Head of caudate nucleus (tissue), 42 donors: ENCODE measurements at regions not wholly inside any gene's neighbourhood (a gene's known extent, or its start where the extent isn't known, plus 50 kb on each side); places are given as distances from the start of the nearest gene placed in this dataset.

ENCODE experiments used
- DNase-seq, 42 donors: peaks; one replicate each; pipeline versions ENCODE4 v3.0.0 to v3.0.0-alpha.2; 2020 to 2021; ENCODE audit warnings: mixed read lengths in 7 of 42
- intact Hi-C: fragments of 100-400 bp; cut with DNase I; formaldehyde crosslinking; loops from one replicate; pipeline ENCODE4 v1.15.0; 2022

DNA sequence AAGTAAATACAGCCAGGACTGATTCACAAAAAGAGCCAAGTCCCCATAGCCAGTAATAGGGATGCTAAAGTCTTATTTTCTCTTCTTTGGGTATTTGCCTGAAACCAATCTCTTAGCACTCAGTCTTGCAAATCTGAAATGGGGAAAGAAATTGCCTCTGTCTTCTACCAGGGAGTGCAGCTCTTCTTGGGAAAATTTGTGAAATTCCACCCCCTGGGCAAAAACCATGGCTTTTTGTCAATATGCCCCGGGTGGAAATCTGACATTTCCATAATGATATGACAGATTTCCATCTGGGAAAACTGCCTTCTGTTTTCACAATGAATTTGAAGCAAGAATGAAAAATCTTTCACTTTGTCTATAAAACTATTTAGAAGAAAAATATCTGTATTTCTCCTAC is 628.1 kb downstream of the BCL11A start:
- DNase-seq = no peak
- intact Hi-C loops = no loop called here

DNA sequence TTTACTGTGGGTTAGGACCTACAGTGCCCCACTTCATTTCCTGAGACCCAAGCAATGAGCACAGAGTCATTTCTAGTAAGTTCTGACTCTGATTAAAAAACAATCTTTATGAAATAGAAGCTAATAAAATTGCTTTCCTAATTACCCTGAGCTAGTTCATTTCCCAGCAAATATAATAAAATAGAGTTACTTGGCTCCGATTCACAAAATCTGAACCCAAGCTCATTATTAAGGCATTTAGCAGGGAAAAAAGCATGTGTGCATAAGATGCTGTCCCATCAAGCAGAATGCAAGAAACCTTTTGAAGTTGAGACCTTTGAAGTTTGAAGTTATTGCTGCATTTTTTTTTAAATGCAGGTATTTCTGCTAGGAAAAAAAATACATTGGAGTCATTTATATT is 629.1 kb downstream of the BCL11A start:
- intact Hi-C loops = no loop called here
- DNase-seq = no peak

DNA sequence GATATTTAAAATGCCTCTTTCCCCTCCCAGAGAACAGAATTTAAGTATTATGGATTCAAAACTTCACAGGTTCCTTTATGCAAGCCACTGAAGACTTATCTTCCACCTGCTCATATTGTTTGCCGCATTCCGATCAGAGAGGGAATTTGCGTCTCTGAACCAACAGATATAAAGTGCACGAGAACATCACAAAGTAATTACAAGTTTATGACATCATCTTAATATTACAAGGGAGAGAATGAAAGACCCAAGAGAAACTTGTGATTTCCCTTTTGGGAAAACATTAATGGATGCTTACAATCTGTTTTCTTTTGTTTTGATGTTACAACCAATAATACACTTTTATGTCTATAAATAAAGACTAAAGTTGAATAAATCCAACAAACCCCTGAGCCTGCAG is 631.0 kb downstream of the BCL11A start:
- DNase-seq = no peak
- intact Hi-C loops = no loop called here

DNA sequence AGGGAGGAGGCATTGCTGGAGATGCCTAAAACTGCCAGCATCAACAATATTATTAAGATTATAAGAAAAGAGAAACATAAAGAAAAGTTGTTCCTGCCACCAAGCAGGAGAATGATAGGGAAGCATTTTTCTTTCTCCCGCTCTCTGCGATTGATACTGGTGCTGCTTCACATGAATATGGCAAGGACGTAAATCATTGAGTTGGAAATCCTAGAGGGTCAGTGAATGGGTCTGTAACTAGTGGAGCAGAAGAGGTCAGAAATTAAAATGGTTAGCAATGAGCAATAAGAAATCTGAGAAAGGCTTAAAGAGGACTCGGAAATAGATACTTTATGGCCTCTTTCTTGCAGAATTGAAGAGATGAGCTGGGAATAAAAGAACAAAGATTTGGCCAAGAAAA is 631.7 kb downstream of the BCL11A start:
- intact Hi-C loops = no loop called here
- DNase-seq = no peak

DNA sequence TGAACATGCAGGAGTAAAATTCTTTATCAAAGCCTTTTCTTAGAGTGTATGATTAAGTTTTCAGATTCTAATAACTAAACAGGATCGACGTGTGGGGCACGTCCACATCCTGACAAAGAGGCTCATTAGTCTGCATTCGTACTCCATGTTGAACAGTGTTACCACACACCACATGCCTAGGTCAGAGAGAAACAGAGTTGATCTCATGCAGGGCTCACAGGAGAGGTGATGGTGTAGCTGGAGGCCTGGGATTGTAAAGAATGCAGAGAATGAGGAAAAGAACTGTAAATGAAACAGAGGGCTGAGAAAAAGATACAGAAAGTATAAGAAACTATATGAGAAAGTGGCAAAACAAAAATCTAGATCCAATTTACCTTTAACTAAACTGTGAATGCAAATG is 632.5 kb downstream of the BCL11A start:
- intact Hi-C loops = no loop called here
- no peak for DNase-seq

DNA sequence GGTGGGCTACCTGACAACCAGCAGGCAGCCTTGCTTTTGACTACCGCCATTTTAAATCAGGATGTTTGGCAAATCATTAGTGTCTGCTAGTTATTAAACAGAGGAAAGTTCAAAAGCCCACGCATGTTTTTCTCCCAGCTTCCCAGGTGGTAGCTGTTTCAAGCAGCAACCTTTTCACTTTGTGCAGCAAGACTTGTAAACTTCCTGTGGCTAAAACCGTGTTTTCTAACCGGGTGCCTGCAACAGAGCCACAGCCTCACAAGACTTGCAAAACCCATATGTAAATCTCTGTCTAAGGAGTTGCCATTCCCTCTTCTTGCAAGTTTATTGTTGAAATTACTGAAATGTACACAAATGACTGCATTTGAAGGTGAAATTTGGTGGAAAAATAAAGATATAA is 633.1 kb downstream of the BCL11A start:
- intact Hi-C loops = no loop called here
- no peak for DNase-seq

DNA sequence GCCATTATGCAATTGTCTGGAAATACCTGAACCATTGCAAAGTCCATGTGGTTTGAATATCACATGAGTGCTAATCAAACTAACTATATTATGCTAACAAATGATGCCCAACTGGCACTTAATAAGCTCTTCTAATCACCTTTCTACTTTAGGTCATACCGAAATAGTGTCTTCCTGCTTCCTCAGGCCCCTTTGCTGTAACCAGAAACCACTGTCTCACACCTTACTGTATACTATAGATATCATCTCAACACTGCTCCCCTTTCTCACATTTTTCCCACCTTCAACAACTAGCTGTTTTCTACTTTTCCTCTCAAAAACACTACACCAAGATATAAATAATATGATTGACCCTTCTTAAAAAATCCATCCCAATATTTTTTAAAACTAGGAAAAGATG is 633.9 kb downstream of the BCL11A start:
- intact Hi-C loops = no loop called here
- DNase-seq = no peak

DNA sequence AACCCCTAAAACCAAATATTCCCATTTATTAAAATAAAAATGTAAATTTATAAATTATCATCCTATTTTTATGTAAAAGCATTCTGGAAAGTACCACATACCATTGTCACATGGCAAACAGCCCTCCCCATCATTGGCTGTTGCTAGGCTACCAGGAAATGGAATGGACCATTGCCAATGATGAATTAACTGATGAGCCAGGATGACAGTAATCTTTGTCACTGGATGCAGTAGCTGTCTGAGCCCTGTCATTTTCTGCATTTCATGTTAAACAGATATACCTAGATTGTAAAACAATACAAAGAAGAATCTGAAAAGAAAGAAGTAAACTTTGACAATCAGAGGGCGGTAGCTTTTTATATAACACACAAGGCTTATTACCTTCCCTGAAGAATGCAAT is 641.4 kb downstream of the BCL11A start:
- DNase-seq = peak in 2 of 42 donors; percentile 15 to 16
- intact Hi-C loops = no loop called here

DNA sequence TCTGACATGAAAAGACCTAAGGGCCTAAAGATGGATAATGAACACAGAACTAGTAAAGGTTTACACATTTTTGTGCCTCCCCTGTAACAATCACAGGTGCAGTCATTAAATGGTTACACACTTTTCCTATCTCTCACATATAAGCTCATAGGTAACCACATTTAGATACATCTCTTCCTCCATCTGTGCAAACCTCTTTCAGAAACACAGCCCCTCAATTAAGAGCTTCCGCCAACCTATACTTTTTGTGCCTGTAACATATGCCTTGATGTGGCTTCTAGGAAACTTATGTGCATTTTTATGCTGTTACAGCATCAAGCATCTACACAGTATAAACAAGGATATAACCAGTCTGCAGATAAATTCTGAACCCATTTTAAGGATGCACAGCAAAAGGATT is 643.3 kb downstream of the BCL11A start:
- intact Hi-C loops = no loop called here
- no peak for DNase-seq

DNA sequence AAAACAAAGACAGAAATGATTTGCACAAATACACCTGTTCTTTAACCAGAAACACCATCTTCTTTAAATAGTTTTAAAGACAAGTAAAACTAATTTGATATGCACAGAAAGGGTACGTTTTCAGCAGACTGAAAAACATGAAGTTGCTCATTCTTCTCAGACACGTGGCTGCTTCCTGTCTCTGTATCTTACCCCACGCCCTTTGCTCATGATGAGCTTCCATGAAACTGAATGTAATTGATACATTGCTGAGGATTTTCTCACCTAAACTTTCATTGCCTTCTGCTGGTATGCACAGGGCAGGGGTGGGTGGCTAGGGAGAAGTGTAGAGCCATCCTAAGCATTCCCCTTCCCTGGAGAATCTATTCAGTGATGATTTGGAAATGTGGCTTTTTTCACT is 644.3 kb downstream of the BCL11A start:
- intact Hi-C loops = no loop called here
- DNase-seq = no peak

DNA sequence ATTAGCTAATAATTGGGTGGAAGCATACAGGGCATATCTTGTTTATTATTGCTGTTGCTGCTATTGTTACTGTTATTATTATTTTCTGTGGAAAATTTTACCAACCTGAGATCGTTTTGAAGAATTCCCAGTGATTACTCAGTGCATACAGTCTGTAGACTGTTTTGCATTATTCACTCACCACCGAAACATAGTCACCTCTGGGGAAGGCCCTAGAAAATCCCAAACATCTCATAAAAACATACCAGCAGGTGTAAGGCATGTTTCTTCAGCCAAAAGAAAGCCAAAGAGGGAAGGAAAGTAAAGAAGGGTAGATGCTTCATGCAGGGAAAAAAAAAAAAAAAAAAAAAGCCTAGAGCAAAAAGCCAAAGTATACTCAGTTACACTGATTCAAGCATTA is 647.7 kb downstream of the BCL11A start:
- DNase-seq = no peak
- intact Hi-C loops = no loop called here

DNA sequence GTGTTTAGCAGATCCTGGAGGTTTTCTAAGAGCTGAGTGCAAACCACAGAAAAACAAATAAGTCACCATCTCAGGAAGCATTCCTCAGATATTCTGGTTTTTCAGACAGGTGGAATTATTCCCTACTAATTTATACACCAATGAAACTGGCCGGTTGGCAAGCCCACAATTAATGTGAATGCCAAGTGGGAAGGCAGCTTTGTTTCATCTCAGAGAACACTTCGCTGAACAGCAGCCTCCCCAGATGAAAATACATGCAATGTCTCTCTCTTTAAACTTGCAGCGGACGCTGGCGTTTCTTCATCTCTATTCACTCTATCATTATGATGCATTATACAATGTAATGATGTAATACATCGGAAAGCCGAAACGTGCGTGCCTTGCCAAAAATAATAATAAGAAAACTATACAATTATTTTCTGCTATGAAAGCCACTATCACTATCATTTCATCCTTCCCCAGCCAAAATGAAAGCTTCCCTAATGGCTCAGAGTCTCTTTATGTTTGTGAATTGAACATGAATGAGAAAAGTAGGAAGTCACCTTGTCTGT is 649.4 kb downstream of the BCL11A start:
- DNase-seq = no peak
- intact Hi-C loops = no loop called here

DNA sequence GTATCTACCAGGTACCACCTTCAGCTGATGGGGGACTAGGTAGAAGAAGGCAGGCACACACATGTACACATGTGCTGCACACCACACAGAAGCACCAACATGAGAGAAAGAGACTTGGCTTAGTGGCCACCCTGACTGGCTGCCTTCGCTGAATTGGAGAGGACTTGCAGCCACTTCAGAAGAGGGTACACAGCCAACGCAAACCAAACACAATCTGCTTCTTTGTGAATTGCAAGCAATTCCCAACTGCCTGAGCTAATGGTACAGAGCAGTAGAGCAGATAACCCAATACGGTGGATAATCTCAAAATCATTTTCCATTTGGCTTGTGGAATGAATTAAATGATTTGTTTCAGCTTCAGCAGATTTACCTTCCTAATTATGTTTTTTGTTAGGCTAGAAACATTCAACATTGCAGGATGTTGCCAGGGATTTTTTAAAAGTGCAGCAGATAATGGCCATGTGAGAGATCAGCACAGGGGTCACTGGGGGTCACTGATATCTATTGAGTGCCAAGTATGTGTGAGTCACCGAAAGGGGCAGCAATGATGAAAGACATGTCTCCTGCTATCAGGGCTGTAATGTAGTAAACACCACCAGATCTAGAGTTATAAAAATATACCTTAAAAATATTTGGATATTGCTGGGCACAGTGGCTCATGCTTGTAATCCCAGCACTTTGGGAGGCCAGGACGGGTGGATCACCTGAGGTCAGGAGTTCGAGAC is 652.6 kb downstream of the BCL11A start:
- DNase-seq = no peak
- intact Hi-C loops = no loop called here

DNA sequence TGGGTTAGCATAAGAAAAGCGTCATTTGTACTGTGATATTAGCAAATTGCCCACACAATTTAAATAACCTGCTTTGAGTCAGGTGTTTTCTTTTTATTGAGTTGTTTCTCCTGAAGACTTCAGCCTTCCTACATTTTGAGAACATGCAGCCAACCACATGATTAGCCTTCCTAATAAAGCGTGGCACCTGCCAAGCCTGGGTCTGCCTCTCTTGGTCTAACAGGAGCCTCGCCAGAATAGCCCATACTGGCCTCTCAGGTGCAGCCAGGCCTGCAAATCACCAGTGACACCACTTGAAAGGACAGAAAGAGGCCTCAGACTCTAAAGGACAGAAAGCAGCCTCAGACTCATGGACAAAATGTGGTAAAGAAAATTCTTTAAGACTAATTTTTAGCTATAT is 653.8 kb downstream of the BCL11A start:
- intact Hi-C loops = no loop called here
- DNase-seq = no peak

DNA sequence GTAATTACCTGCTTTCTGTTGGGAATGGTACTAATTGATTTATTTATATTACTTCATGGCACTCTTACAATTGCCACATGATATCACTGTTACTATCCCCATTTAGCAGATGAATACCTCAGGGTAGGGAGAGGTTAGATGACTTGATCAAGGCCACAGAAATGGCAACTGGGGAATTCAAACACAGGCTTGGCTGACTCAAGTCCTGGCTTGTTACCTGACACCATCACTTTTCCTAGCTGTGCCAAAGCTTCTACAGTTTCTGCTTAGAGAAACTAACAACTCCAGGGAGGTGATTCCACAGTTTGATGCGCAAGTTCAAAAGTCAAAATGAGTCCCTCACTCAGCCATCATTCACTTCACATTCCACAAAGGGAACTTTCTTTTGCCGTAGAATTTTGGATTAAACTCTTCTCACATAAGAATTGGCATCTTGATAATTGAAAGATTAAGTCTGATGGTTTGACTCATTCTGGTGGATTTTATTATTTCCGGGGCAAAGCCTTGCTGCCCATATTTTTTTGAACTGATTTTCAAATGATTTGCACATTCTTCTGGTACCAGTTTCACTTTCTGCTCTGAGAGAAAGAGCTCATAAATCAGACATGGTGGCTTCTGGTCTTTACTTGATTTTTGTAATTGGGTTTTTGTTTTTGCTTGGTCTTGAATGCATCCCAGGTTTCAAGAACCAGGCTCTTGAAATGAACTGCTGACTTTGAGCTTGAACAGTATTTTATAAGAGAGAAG is 656.8 kb downstream of the BCL11A start:
- intact Hi-C loops = no loop called here
- no peak for DNase-seq

DNA sequence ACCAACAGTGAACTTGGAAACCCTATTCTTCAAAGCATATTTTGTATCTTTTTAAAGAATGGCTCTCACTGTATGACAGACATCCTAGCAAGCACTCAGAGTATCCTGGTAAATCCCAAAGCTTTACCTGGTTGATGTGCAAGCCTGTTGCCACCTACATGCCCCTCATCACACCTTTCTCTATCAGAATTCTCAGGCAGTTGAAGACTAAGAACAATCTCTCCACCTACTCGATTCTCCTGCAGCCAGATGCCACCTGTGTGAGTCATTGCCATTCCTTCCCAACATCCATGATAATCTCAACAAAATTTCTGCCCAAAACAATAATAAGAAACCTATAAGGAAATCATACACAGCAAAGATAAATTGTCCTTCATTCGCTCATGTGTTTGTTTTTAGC is 659.8 kb downstream of the BCL11A start:
- intact Hi-C loops = no loop called here
- DNase-seq = peak in 6 of 42 donors; percentile 16 to 52 (median 30)

DNA sequence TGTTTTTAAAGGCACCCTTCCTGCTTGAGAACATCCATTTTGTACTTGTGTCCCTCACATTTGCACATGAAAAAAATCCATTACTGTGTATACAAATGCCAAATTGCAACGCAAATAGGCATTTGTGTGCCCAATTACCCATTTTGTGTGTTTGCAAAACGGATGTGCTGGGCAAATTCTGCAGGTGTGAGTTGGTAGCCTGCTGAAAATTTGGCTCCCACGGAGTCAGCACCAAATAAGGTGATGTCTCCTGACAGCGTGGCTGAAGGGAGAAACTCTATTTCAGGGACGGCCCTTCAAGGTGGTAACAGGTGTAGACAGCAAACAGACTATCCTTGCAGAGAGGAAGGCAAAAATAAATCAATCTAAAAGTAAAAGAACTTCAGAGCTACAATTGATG is 661.1 kb downstream of the BCL11A start:
- intact Hi-C loops = no loop called here
- no peak for DNase-seq

DNA sequence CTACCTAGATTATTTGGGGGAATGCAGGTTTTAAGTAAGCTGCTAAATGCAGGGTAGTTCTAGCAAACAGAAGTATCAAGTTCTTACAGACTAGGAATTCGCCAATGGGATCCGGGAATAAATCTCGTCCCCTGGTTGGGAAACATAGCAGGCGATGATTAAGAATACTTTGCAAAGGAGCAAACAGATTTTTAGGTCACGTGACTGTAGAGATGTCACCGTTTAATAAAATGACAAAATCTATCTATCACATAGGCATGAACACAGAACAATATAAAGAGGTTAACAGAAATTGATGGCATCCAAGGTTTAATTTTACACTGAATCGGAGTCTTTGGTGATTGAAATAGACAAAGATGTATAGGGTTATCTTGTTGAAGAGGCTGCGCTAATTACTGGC is 664.1 kb downstream of the BCL11A start:
- intact Hi-C loops = no loop called here
- DNase-seq = no peak

DNA sequence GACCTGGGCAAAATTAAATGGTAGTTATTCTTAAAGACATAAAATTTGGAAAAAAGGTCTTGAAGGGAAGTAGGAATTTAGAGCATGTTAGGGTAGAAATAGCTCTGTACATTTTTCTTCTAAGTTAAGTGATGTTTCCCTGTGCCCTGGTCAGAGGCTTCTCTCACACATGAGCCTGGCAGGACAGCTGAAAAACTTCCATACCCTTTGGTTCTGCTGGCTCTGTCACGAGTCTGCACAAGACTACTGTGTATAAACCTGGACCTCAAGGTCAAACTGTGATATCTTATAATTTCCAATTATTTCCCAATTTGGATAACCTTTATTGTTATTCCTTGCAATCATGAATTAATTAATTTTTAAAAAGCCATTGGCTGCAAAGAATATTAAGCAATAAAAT is 664.7 kb downstream of the BCL11A start:
- DNase-seq = no peak
- intact Hi-C loops = no loop called here

DNA sequence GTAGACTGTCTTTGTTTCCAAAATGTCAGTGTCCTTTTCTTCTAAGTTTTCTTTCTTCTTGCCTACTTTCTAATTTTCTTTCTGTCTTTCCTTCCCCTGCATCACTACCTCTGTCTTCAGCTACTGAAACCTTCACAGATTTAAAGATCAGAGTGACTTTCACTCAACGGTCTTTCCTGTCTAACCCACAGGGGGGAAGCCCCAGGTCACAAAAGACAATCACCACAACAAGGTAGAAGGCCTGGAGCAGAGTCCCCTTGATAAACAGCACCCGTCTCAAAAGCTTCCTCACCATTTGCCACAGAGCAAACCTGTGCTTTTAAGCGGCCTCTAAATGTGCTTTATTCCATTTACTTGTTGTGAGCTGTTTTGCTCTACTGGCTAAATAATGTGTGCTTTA is 665.4 kb downstream of the BCL11A start:
- intact Hi-C loops = no loop called here
- DNase-seq = no peak

DNA sequence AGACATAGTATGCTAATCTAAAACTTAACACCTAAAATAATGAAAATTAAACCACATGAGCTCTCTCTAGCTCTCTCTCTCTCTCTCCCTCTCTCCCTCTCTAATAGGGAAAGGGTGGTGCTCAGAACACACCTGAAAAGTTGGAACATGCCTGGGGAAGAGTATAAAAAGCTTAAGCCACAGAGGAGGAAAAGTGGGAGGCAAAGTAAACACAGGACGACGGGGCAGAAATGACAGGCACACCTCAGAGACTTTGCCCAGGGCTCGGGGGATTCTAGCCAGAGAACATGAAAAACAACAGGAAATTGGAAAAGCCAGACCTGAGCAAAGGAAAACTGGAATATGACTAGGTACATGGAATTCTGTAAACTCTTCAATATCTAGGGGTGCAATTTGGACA is 666.1 kb downstream of the BCL11A start:
- no peak for DNase-seq
- intact Hi-C loops = no loop called here
